Keratinocyte (primary cell): ENCODE measurements at regions not wholly inside any gene's neighbourhood (a gene's known extent, or its start where the extent isn't known, plus 50 kb on each side); places are given as distances from the start of the nearest gene placed in this dataset.

Experiments used
- CTCF ChIP-seq, 3 experiments: IDR thresholded peaks in 1 of 3; conservative IDR thresholded peaks in 1 of 3; optimal IDR thresholded peaks in 1 of 3; 2 replicates in 2 of 3; 3 replicates in 1 of 3; pipeline versions ENCODE3 to v1.5.1; 2011; ENCODE audit warnings: low read length in 3 of 3, mild to moderate bottlenecking in 3 of 3, moderate library complexity in 2 of 3, control low read depth in 1 of 3, inconsistent platforms in 1 of 3; ENCODE audit not compliant: insufficient read depth in 2 of 3; ENCODE audit errors: extremely low read depth in 1 of 3
- EZH2 ChIP-seq: IDR thresholded peaks from one replicate; pipeline ENCODE4 v1.6.1; 2012; ENCODE audit warnings: inconsistent platforms, mild to moderate bottlenecking, low read length, moderate library complexity

- TF ChIP-seq EZH2 = no peak
- no peak for TF ChIP-seq CTCF (optimal IDR thresholded peaks at IDR 0.05 in 1 of 3, IDR thresholded peaks at IDR 0.05 in 1 of 3, conservative IDR thresholded peaks at IDR 0.05 in 1 of 3; ENCODE audit: extremely low read depth in 1 of 3, insufficient read depth in 2 of 3, low read length in 3 of 3)
Observed at GRCh38 chrX:138917781-138918180, 206.3 kb upstream of the FGF13 start.
